D721Med (cell line): ENCODE measurements at regions not wholly inside any gene's neighbourhood (a gene's known extent, or its start where the extent isn't known, plus 50 kb on each side); places are given as distances from the start of the nearest gene placed in this dataset.

Experiments used
- DNase-seq: peaks from one replicate; pipeline ENCODE4 v3.0.0; 2011; ENCODE audit warnings: low spot score; ENCODE audit not compliant: insufficient read length
- FAIRE-seq: peaks from 2 replicates; lab custom pipeline; 2011; peaks lifted over from hg19 to GRCh38; lab: Jason Lieb, UNC
- TF ChIP-seq, protein P1 (sequence below): IDR thresholded peaks from 2 replicates; pipeline ENCODE4 v1.5.1; 2012; ENCODE audit warnings: mild to moderate bottlenecking, control low read depth; ENCODE audit not compliant: insufficient read depth; ENCODE audit errors: missing control alignments

DNA sequence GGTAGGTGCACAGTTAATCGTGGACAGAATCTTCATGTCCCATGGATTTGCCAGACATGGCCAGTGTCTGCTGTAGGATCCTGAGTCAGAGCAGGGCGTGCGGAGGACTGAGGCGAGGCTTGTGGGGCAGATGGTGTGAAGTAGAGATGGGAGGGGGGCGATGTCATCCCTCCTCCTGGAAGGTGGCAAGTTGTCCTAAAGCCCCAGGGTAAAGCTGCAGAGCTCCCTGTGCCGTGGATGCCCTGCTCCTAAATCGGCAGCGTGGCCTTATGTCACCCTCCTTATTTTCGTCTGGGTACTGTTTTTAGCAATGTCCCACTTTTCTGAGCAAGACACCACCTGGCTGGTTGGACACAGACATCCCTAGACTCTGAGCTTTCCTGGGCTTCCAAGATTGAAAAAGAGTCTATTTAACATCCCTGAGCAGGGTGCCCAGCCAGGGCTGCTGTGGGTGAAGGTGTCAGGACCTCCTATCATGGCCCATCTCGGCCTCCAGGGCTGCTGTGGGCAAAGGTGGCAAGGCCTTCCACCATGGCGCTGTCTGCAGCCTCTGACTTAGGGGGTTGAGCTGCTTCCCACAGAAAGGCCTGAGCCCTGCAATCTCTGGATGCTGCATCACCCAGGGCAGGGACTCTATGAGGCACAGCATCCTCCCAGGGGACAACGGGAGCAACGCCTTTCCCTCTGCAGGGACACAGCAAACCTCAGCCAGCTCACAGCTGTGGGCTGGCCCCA lies 145.4 kb downstream of the TTLL2 start:
- TF ChIP-seq, protein P1, sequence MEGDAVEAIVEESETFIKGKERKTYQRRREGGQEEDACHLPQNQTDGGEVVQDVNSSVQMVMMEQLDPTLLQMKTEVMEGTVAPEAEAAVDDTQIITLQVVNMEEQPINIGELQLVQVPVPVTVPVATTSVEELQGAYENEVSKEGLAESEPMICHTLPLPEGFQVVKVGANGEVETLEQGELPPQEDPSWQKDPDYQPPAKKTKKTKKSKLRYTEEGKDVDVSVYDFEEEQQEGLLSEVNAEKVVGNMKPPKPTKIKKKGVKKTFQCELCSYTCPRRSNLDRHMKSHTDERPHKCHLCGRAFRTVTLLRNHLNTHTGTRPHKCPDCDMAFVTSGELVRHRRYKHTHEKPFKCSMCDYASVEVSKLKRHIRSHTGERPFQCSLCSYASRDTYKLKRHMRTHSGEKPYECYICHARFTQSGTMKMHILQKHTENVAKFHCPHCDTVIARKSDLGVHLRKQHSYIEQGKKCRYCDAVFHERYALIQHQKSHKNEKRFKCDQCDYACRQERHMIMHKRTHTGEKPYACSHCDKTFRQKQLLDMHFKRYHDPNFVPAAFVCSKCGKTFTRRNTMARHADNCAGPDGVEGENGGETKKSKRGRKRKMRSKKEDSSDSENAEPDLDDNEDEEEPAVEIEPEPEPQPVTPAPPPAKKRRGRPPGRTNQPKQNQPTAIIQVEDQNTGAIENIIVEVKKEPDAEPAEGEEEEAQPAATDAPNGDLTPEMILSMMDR: no peak
- no peak for FAIRE-seq
- no peak for DNase-seq

DNA sequence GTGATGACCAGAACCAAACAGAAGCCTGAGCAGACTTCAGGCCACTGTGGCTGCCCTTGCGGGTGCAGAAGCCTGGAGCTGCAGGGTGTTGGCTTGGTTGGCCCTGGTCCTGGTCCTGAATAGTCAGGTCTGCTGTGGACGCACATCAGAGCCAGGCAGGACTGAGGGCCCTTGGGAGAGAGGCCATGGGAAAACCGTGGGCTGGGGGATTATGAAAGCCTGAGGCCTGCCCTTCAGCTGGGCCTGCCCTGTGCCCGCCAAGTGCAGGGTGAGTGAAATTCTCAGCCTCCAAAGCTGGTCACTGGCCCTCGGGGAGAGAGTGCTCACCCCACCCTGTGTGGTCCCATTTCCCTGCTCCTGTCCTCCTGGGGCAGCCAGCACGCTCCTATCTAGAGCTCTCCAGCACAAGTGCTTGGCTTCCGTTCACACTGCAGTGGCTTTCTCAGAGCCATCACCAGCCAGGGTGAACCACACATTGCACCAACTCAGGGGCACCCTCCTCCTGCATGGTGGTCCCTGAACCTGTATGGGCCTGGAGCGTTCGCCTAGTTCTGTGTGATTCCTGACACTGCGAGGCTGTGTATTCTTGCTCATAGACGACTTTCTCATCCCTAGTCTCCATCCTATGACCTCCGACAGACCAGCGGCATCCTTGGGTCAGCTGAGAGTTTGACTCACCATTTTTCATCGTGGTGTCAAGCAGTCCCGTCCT lies 146.1 kb downstream of the TTLL2 start:
- TF ChIP-seq, protein P1: no peak
- FAIRE-seq: no peak
- DNase-seq: no peak

DNA sequence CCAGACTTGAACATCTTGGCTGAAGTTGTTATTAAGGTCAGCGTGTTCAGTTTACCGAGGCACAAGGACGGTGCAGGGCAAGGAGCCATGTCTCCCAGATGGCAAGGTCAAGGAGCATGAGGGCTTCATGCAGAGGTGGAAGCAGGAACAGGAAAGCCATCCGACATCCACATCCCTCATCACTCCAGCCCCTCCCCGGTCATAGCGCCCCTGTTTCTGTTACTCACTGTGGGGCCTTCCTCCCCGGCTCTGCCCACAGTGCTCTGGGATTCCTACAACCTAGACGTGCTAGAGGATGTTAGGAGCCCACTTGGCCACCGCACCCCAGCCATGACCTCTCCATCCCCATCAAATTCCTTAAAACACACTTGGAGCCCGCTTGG lies 146.7 kb downstream of the TTLL2 start:
- TF ChIP-seq, protein P1: no peak
- DNase-seq (no peak), FAIRE-seq (no peak)

DNA sequence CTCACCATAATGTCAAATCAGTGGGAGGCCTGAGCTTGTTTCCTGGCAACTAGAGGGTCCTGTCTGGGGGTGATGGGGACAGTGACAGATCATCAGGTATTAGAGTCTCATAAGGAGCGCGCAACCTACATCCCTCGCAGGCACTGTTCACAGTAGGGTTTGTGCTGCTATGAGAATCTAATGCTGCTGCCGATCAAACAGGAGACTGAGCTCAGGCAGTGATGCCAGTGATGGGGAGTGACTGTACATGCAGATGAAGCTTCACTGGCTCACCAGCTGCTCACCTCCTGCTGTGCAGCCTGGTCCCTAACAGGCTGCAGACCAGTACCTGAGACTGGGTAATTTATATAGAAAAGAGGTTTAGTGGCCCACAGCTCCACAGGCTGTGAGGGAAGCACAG lies 147.3 kb downstream of the TTLL2 start:
- TF ChIP-seq, protein P1: no peak
- no peak for FAIRE-seq

DNA sequence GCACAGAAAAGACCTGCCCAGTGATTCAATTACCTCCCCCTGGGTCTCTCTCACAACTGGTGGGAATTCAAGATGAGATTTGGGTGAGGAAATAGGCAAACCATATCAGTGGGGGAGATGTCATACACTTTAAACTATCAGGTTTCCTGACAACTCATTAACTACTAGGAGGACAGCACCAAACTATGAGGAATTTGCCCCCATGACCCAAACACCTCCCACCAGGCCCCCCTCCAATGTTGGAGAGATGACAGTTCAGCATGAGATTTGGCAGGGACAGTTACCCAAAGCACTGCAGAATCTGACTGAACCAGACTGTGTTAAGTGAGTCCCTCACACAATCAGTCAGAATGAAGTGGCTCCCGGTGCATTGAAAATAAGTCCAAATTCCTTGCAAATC lies 148.0 kb downstream of the TTLL2 start:
- DNase-seq (no peak), FAIRE-seq (no peak)
- TF ChIP-seq, protein P1: no peak

More for the DNA sequence above, 147.3 kb downstream of the TTLL2 start:
- DNase-seq: no peak

DNA sequence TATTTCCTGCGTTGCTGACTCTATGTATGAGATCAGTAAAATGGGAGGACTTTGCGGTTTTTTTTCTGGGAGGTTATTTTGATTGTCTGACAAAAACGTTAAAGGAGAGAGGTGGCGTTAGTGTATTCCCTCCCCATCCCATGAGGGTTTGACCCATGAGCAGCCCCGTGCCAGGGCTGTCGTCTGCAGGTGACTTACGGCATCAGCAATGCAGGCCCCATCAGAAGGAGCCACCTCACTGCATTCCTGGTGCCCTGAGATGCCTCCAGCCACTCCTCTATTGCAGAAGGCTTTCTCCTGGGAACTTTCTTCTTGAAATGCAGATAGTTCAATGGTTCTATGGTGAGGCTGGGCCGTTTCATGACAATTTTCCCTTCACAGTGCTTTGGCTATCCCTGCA lies 149.3 kb downstream of the TTLL2 start:
- FAIRE-seq: no peak
- TF ChIP-seq, protein P1: no peak
- no peak for DNase-seq

DNA sequence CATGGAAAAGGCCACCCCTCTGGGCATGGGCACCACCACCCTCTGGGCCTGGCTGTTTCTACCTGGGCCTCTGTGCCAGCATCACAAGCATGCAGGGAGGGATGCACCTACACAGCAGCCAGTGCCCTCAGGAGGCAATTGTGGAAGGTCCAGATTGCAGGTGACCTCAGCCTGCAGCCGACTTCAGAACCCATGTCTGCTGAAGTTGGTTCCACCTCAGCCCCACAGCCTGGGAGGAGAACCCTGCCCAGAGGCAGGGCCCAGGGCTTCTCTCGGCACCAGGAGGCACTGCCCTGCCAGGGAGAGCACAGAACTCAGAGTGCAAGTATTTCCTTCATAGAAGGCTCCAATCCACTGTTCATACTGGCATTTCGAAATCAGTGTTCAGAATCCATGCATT lies 149.8 kb downstream of the TTLL2 start:
- DNase-seq (no peak), FAIRE-seq (no peak)
- TF ChIP-seq, protein P1: no peak
